Endothelial cell of umbilical vein (primary cell): ENCODE measurements at regions not wholly inside any gene's neighbourhood (a gene's known extent, or its start where the extent isn't known, plus 50 kb on each side); places are given as distances from the start of the nearest gene placed in this dataset.

Experiments used
- EZH2 ChIP-seq: IDR thresholded peaks from 2 replicates; pipeline ENCODE4 v1.6.1; 2012; ENCODE audit warnings: borderline replicate concordance, low read depth, mild to moderate bottlenecking, moderate library complexity, low read length, inconsistent platforms; ENCODE audit not compliant: severe bottlenecking
- GATA2 ChIP-seq: IDR thresholded peaks from 2 replicates; pipeline ENCODE4 v1.7.0; 2011; ENCODE audit warnings: low read depth, mild to moderate bottlenecking, moderate library complexity, mixed read lengths, low read length; ENCODE audit not compliant: insufficient read length, insufficient read depth
- POLR2A ChIP-seq: IDR thresholded peaks from 2 replicates; pipeline ENCODE4 v1.6.1; 2012; ENCODE audit warnings: low read depth, mild to moderate bottlenecking, control low read depth, low read length
- POLR2AphosphoS5 ChIP-seq: IDR thresholded peaks from 2 replicates; pipeline ENCODE4 v1.6.1; 2012; ENCODE audit warnings: low read depth, mild to moderate bottlenecking, control low read depth, low read length, moderate library complexity; ENCODE audit not compliant: insufficient read depth
- TF ChIP-seq, protein P1 (sequence below), 2 donors: IDR thresholded peaks; 1 replicate in 1 of 2; 2 replicates in 1 of 2; pipeline ENCODE4 v1.5.1; 2011; ENCODE audit warnings: low read length in 2 of 2, mild to moderate bottlenecking in 2 of 2, moderate library complexity in 2 of 2, control low read depth in 1 of 2, inconsistent platforms in 1 of 2, low read depth in 1 of 2; ENCODE audit not compliant: insufficient read depth in 1 of 2; ENCODE audit errors: extremely low read depth in 1 of 2
- TF ChIP-seq, protein P2 (sequence below): IDR thresholded peaks from 2 replicates; pipeline ENCODE4 v1.6.1; 2011; ENCODE audit not compliant: insufficient read depth, insufficient read length

- TF ChIP-seq, protein P1, sequence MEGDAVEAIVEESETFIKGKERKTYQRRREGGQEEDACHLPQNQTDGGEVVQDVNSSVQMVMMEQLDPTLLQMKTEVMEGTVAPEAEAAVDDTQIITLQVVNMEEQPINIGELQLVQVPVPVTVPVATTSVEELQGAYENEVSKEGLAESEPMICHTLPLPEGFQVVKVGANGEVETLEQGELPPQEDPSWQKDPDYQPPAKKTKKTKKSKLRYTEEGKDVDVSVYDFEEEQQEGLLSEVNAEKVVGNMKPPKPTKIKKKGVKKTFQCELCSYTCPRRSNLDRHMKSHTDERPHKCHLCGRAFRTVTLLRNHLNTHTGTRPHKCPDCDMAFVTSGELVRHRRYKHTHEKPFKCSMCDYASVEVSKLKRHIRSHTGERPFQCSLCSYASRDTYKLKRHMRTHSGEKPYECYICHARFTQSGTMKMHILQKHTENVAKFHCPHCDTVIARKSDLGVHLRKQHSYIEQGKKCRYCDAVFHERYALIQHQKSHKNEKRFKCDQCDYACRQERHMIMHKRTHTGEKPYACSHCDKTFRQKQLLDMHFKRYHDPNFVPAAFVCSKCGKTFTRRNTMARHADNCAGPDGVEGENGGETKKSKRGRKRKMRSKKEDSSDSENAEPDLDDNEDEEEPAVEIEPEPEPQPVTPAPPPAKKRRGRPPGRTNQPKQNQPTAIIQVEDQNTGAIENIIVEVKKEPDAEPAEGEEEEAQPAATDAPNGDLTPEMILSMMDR (IDR thresholded peaks at IDR 0.05; ENCODE audit: extremely low read depth in 1 of 2, insufficient read depth in 1 of 2, low read depth in 1 of 2, low read length in 2 of 2) = no peak
- TF ChIP-seq POLR2AphosphoS5 (no peak), POLR2A (no peak), EZH2 (no peak), GATA2 (no peak)
- TF ChIP-seq, protein P2, sequence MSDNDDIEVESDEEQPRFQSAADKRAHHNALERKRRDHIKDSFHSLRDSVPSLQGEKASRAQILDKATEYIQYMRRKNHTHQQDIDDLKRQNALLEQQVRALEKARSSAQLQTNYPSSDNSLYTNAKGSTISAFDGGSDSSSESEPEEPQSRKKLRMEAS = no peak
These were observed 2759.2 kb downstream of the ARAP2 start for GRCh38 chr4:33485111-33485510.
